Lung (tissue), 11 donors: ENCODE measurements at regions not wholly inside any gene's neighbourhood (a gene's known extent, or its start where the extent isn't known, plus 50 kb on each side); places are given as distances from the start of the nearest gene placed in this dataset.

Source experiments
- ATAC-seq: fragments of 200-7000 bp; cut with Tn5 transposase; one replicate; pipeline ENCODE4 v1.9.1; 2020; ENCODE audit warnings: moderate number of reproducible peaks; ENCODE audit not compliant: insufficient read depth, low FRiP score
- DNase-seq, 3 donors: peaks; one replicate each; pipeline ENCODE4 v3.0.0-alpha.2; 2013 to 2017
- H3K27ac ChIP-seq, 2 donors: one replicate each; pipeline ENCODE4 v1.5.1; 2013; ENCODE audit warnings: mild to moderate bottlenecking in 2 of 2, moderate library complexity in 2 of 2, control low read depth in 1 of 2, inconsistent platforms in 1 of 2, low read depth in 1 of 2, low read length in 1 of 2
- H3K27me3 ChIP-seq, 3 donors: one replicate each; pipeline ENCODE4 v1.5.1; 2013; ENCODE audit warnings: low read length in 2 of 3; ENCODE audit not compliant: control insufficient read depth in 3 of 3, insufficient read depth in 3 of 3
- H3K36me3 ChIP-seq, 4 donors: one replicate each; pipeline ENCODE4 v1.5.1; 2013; ENCODE audit warnings: low read length in 4 of 4, mild to moderate bottlenecking in 1 of 4, moderate library complexity in 1 of 4; ENCODE audit not compliant: control insufficient read depth in 4 of 4, insufficient read depth in 4 of 4
- H3K4me1 ChIP-seq, 5 donors: one replicate each; pipeline ENCODE4 v1.5.1; 2013; ENCODE audit warnings: low read length in 5 of 5, mild to moderate bottlenecking in 2 of 5, moderate library complexity in 1 of 5; ENCODE audit not compliant: control insufficient read depth in 5 of 5, insufficient read depth in 5 of 5
- H3K4me3 ChIP-seq: one replicate; pipeline ENCODE4 v1.5.1; 2013; ENCODE audit warnings: mild to moderate bottlenecking, control low read depth, moderate library complexity
- H3K9ac ChIP-seq, 2 donors: one replicate each; pipeline ENCODE4 v1.5.1; 2013; ENCODE audit warnings: low read length in 2 of 2, control low read depth in 1 of 2; ENCODE audit not compliant: insufficient read depth in 1 of 2
- H3K9me3 ChIP-seq, 4 donors: one replicate each; pipeline ENCODE4 v1.5.1; 2013; ENCODE audit warnings: low read length in 3 of 4, mild to moderate bottlenecking in 1 of 4, moderate library complexity in 1 of 4; ENCODE audit not compliant: control insufficient read depth in 4 of 4, insufficient read depth in 3 of 4
- CTCF ChIP-seq: IDR thresholded peaks from 2 replicates; pipeline ENCODE4 v1.5.1; 2012; ENCODE audit warnings: mild to moderate bottlenecking; ENCODE audit errors: control extremely low read depth, extremely low read depth
- WGBS, 2 donors: extraction: QIAGEN DNeasy Blood & Tissue Kit; methylation state at CpG; one replicate each; pipeline ENCODE4 v1.1.7; 2013; 5-methylcytosine and 5-hydroxymethylcytosine counted together
- donor health status: control.
- donor health status: control.
- donor health status: Bipolar disorder and iron deficiency.
- donor health status: healthy.
- donor health status: DM: yes; HTN: yes; CAD: no.

GRCh38 chr7:15000157-15000556 lies 97.6 kb upstream of the DGKB start:
- Histone ChIP-seq H3K9ac (no peak overlapping the region), H3K27me3 (no peaks in the 10 kb centered on the region), H3K4me3 (no peak overlapping the region), H3K36me3 (no peaks in the 10 kb centered on the region), H3K27ac (no peak overlapping the region), H3K4me1 (no peaks in the 10 kb centered on the region), H3K9me3 (no peaks in the 10 kb centered on the region)
- no peak for TF ChIP-seq CTCF
- no peak for DNase-seq
- no peak for ATAC-seq
- WGBS, 2 donors: 54 to 68% methylated on average over 1 of the region's 1 CpG

- TF ChIP-seq CTCF: no peak
- H3K4me3 ChIP-seq: no peak overlapping the region
- H3K9ac ChIP-seq: no peak overlapping the region
- no peak overlapping the region for H3K27ac ChIP-seq
- no peaks in the 10 kb centered on the region for H3K36me3 ChIP-seq
- no peaks in the 10 kb centered on the region for H3K9me3 ChIP-seq
- DNase-seq (no peak), ATAC-seq (no peak)
- 54 to 77% methylated on average over 2 of the region's 2 CpGs for WGBS, 2 donors
- no peaks in the 10 kb centered on the region for H3K27me3 ChIP-seq
- no peaks in the 10 kb centered on the region for H3K4me1 ChIP-seq
Measured at GRCh38 chr7:14999331-14999730, 96.8 kb upstream of the DGKB start.

- Histone ChIP-seq H3K36me3 (no peaks in the 10 kb centered on the region), H3K4me1 (no peaks in the 10 kb centered on the region), H3K27ac (no peak overlapping the region), H3K4me3 (no peak overlapping the region), H3K9ac (no peak overlapping the region), H3K9me3 (no peaks in the 10 kb centered on the region), H3K27me3 (no peaks in the 10 kb centered on the region)
- DNase-seq (no peak), ATAC-seq (no peak)
- TF ChIP-seq CTCF: no peak
- 56 to 84% methylated on average over 2 of the region's 2 CpGs for WGBS, 2 donors
Measured at GRCh38 chr7:14995774-14996173, 93.2 kb upstream of the DGKB start.

- Histone ChIP-seq H3K9ac (no peak overlapping the region), H3K36me3 (no peaks in the 10 kb centered on the region), H3K4me1 (no peaks in the 10 kb centered on the region), H3K27me3 (no peaks in the 10 kb centered on the region), H3K27ac (no peak overlapping the region), H3K9me3 (no peaks in the 10 kb centered on the region), H3K4me3 (no peak overlapping the region)
- 76 to 91% methylated on average over 2 of the region's 2 CpGs for WGBS, 2 donors
- ATAC-seq: no peak
- DNase-seq: no peak
- TF ChIP-seq CTCF: no peak
Measured at GRCh38 chr7:14988941-14989340, 86.4 kb upstream of the DGKB start.
